Testis (tissue), 2 donors: ENCODE measurements at regions not wholly inside any gene's neighbourhood (a gene's known extent, or its start where the extent isn't known, plus 50 kb on each side); places are given as distances from the start of the nearest gene placed in this dataset.

Experiments
- DNase-seq: peaks from one replicate; pipeline ENCODE4 v3.0.0-alpha.2; 2019
- H3K27ac ChIP-seq, 2 donors: fragments of 200-600 bp; sonication (generic); one replicate each; pipeline ENCODE4 v1.5.1; 2019
- H3K27me3 ChIP-seq: fragments of 200-600 bp; sonication (generic); one replicate; pipeline ENCODE4 v1.5.1; 2019
- H3K36me3 ChIP-seq: fragments of 200-600 bp; sonication (generic); one replicate; pipeline ENCODE4 v1.5.1; 2017; ENCODE audit warnings: low read depth; ENCODE audit errors: missing control alignments
- H3K4me1 ChIP-seq: fragments of 200-600 bp; sonication (generic); one replicate; pipeline ENCODE4 v1.5.1; 2019
- H3K4me3 ChIP-seq, 2 donors: fragments of 200-600 bp; sonication (generic); one replicate each; pipeline ENCODE4 v1.5.1; 2017 to 2019
- H3K9me3 ChIP-seq: fragments of 200-600 bp; sonication (generic); one replicate; pipeline ENCODE4 v1.5.1; 2017
- POLR2A ChIP-seq: fragments of 450-650 bp; IDR thresholded peaks from one replicate; pipeline ENCODE4 v1.6.1; 2017; ENCODE audit warnings: antibody characterized with exemption, mild to moderate bottlenecking, moderate library complexity
- WGBS, 2 donors: methylation state at CpG; one replicate each; pipeline ENCODE4 v1.1.5; 2018; 5-methylcytosine and 5-hydroxymethylcytosine counted together
- intact Hi-C: fragments of 100-400 bp; cut with DNase I; formaldehyde crosslinking; loops from one replicate; pipeline ENCODE4 v1.15.1; 2023; ENCODE audit warnings: low total_unique reads
- TF ChIP-seq, protein P1 (sequence below), 3 experiments: fragments of 450-650 bp in 2 of 3; fragments of 200-600 bp in 1 of 3; sonication (generic) in 1 of 3; IDR thresholded peaks; one replicate each; pipeline ENCODE4 v1.5.1; 2016 to 2019; ENCODE audit warnings: antibody characterized with exemption in 3 of 3, mild to moderate bottlenecking in 2 of 3, moderate library complexity in 1 of 3

DNA sequence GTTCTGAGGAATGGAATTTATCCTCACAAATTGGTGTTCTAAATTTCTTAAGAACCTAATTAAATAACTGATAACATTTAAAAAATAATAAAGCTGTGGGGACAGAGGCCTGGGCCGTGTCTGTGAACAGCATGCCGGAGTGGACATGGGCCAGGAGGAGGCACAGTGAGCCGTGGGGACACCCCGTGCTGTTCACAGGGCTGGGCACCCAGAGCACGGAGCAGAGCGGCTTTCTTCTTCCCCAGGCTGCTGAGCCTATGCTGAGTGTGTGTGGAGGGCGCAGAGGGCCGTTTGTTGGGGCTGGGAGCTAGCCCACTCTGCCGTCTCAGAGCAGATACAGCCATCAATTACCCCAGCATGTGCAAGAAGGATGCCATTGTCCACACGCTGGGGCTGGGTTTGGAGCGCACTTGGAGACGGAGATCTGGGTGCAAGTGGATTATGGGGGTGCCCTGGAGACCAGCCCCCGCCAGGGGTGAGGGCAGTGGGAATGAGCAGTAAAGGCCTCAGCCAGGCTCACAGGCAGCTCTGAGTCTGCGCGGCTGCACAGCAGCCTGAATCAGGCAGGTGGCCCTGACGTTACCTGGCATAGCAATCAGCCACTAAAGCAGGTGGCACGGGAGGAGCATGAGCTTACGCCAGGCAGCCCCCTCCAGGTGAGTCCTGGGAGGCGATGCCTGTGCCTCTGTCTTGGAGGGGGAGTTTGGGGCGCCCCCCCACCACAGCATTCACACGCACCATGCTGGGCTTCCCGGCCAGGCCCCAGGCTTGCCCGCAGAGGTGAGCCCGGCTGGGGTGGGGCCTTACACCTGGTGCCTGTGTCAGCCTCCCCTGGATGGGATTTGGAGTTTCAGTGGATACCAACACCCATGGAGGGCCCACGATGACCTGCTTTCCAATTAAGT is 52.1 kb upstream of the SLC66A3 start:
- Histone ChIP-seq H3K27ac (no peak overlapping the region), H3K27me3 (no peaks in the 10 kb centered on the region), H3K4me1 (no peaks in the 10 kb centered on the region), H3K9me3 (no peaks in the 10 kb centered on the region), H3K4me3 (no peak overlapping the region), H3K36me3 (no peaks in the 10 kb centered on the region)
- peak; percentile 10 for DNase-seq
- TF ChIP-seq POLR2A, result no peak
- TF ChIP-seq, protein P1, sequence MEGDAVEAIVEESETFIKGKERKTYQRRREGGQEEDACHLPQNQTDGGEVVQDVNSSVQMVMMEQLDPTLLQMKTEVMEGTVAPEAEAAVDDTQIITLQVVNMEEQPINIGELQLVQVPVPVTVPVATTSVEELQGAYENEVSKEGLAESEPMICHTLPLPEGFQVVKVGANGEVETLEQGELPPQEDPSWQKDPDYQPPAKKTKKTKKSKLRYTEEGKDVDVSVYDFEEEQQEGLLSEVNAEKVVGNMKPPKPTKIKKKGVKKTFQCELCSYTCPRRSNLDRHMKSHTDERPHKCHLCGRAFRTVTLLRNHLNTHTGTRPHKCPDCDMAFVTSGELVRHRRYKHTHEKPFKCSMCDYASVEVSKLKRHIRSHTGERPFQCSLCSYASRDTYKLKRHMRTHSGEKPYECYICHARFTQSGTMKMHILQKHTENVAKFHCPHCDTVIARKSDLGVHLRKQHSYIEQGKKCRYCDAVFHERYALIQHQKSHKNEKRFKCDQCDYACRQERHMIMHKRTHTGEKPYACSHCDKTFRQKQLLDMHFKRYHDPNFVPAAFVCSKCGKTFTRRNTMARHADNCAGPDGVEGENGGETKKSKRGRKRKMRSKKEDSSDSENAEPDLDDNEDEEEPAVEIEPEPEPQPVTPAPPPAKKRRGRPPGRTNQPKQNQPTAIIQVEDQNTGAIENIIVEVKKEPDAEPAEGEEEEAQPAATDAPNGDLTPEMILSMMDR (IDR thresholded peaks at IDR 0.05), result no peak
- WGBS, 2 donors, result 81 to 85% methylated on average over 8 to 19 of the region's 25 CpGs
- intact Hi-C loops, result no loop called here

DNA sequence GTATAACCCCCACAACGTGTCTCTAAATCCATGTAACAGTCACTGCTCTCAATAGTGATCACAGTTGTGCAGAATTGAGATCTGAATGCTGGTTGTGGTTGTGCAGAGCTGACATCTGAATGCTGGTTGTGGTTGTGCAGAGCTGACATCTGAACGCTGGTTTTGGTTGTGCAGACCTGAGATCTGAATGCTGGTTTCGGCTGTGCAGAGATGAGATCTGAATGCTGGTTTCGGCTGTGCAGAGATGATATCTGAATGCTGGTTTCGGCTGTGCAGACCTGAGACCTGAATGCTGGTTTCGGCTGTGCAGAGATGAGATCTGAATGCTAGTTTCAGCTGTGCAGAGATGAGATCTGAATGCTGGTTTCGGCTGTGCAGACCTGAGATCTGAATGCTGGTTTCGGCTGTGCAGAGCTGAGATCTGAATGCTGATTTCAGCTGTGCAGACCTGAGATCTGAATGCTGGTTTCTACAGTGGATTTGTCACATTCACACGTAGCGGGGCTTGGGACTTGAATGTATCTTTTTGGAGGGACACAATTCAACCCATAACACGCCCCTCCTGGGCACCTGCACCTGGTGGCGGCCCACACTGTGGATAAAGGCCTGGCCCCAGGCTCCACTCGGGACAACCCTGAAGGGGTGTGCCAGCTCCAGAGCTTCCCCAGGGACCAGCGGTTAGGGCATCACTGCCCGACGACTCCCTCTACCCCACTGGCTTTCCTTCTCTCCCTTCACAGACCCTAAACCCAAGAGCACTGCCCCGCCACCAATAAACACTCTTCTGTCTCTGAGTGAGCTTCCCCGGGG is 51.1 kb upstream of the SLC66A3 start:
- TF ChIP-seq, protein P1 (IDR thresholded peaks at IDR 0.05), result no peak
- TF ChIP-seq POLR2A, result no peak
- 89 to 91% methylated on average over 14 to 18 of the region's 18 CpGs for WGBS, 2 donors

DNA sequence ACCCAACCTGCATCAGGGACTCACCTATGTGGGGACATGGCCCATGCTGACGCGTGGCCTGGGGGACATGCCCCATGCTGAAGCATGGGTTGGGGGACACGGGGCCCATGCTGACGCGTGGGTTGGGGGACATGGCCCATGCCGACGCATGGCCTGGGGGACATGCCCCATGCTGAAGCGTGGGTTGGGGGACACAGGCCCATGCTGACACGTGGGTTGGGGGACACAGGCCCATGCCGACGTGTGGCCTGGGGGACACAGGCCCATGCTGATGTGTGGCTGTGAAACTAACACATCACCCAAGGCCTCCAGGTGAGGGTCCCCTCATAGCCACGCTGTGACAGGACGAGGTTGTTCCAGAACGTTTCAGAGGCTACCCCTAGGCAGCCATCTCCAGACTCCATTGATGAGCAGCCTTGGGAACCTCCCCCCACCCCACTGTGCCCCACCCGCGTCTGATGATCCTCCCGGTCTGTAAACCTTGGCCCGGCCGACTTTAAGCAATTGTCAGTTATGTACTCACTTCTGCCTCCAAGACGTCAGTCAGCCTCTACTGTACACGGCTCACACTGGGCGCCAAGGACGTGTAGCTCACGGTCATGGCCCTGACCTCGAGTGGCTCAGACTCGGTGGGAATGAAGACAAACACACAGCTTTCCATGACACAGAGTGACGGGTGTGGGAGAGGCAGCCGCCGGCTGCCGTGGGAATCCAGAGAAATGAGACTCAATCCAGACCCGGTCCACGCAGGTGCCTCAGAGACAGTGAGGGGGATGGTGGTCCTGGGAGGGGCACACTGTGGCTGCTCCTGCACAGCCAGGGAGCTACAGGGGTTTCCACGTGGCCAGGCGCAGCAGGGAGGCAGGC is 50.2 kb upstream of the SLC66A3 start:
- Histone ChIP-seq H3K9me3 (no peaks in the 10 kb centered on the region), H3K4me1 (no peaks in the 10 kb centered on the region), H3K36me3 (no peaks in the 10 kb centered on the region), H3K27ac (no peak overlapping the region), H3K4me3 (no peak overlapping the region), H3K27me3 (no peaks in the 10 kb centered on the region)
- 70 to 88% methylated on average over 25 to 34 of the region's 34 CpGs for WGBS, 2 donors
- peak; percentile 11 for DNase-seq
- TF ChIP-seq, protein P1 (IDR thresholded peaks at IDR 0.05), result no peak
- TF ChIP-seq POLR2A, result no peak
- intact Hi-C loops, result no loop called here

More for the DNA sequence above, 51.1 kb upstream of the SLC66A3 start:
- DNase-seq, result peak; percentile 4
- no peaks in the 10 kb centered on the region for H3K27me3 ChIP-seq
- no peaks in the 10 kb centered on the region for H3K9me3 ChIP-seq
- H3K4me1 ChIP-seq, result no peaks in the 10 kb centered on the region
- no peak overlapping the region for H3K4me3 ChIP-seq
- intact Hi-C loops, result no loop called here
- H3K27ac ChIP-seq, result no peak overlapping the region
- no peaks in the 10 kb centered on the region for H3K36me3 ChIP-seq
